SKM-1 (cell line): ENCODE measurements at regions not wholly inside any gene's neighbourhood (a gene's known extent, or its start where the extent isn't known, plus 50 kb on each side); places are given as distances from the start of the nearest gene placed in this dataset.
"Not testable (repeated sequence)": the region's sequence is repeated elsewhere in the genome, so short reads cannot be mapped to it uniquely, and the experiment has no call there.

Source experiments
- DNase-seq: peaks from one replicate; lab custom pipeline; 2025; ENCODE audit not compliant: unreplicated experiment; lab: John Stamatoyannopoulos, UW

- no peak for DNase-seq
Observed at GRCh38 chr1:198966519-198966918, 327.7 kb downstream of the PTPRC start.

- no peak for DNase-seq
Observed at GRCh38 chr1:198967566-198967965, 328.7 kb downstream of the PTPRC start.

DNA sequence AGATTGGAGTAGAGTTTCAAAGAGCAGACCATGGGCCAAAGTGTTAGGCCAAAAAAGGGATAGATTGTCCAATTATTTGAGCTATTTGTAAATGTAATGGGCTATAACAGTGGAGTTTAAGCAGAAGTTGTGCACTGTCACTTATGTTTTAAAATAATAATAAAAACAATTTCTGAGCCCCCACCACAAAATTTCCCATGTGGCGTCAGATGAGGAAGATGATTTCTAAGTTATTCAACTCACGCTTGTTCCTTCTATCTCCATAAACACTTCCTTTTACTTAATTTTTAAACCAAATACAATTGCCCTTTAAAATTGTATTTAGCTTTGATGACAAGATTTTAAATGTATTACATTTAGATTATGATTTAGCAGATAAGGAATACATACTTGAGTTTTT, 330.0 kb downstream of the PTPRC start:
- DNase-seq = no peak

DNA sequence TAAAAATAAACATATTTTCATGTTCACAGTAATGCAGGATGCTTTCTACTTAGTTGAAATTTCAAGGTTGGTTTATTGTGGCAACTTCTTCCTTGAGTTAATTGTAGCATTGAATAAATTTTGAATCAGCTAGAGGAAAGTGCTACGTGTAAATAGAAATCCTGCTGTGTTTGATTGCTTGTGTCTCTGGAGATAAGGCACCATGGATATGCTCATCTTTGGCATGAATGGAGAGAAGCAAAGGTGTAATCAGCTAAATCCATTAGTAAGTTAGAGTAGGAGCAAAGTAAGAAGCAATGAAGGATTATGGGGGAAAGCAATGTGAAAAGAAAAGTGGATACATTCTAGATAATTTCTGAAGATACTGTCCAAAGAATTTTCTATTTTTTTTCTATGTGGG, 331.1 kb downstream of the PTPRC start:
- DNase-seq = no peak

- peak; percentile 64 for DNase-seq
Observed at GRCh38 chr1:198970916-198971315, 332.1 kb downstream of the PTPRC start.

GRCh38 chr1:198977909-198978308, 339.1 kb downstream of the PTPRC start:
- DNase-seq = no peak

DNA sequence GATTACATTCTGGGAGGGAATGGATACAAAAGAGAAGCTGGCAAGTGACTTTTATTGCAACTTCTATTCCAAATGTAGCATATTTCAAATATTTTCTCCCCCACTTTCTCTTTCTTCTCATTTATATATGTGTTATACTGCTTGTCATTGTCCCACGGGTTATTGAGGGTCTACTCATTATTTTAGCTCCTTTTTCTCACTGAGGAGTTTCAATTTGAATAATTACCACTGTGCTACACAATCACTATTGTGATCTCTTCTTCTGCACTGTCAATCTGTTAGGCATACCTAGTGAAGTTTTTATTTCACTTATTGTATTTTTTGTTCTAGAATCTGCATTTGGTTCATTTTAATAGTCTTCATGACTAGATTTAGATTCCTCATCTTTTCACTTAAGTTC, 339.7 kb downstream of the PTPRC start:
- no peak for DNase-seq

DNA sequence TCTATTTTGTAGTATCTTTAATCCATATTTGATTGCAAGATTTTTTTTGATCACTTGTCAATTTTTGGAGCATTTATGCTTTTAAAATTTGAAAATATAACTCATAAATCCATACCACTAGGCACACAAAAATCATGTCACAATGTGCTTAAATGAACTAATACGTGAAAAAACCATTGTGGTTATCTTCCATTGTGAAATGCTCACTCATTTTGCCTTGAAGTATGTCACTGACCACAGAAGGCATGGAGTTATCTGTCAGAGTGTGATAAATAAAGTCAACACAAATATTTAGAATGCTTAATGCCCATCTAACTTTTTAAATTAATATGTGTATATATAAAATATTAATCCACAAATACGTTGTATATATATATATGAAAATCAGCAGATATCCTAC, 347.2 kb downstream of the PTPRC start:
- peak; percentile 59 for DNase-seq

- DNase-seq = peak; percentile 78
Observed at GRCh38 chr1:198986442-198986841, 347.6 kb downstream of the PTPRC start.

DNA sequence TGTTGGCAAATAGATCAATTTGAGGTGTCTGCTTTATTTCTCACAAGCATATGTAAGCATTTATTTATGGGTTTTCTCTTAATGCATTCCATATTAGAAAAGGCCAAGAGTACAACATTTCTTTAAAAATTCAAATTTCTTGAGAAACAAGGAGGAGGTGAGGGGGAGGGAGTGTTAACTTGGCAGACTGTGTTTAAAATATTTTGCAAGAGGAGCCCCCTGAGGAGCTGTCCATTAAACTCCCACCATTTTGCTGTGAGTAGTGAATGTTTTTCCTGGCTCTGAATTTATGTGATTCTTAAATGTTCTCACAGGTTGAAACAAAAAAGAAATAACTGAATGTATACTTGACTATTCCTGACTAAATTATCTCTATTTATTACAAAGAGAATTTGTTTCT, 363.8 kb downstream of the PTPRC start:
- DNase-seq = no peak

DNA sequence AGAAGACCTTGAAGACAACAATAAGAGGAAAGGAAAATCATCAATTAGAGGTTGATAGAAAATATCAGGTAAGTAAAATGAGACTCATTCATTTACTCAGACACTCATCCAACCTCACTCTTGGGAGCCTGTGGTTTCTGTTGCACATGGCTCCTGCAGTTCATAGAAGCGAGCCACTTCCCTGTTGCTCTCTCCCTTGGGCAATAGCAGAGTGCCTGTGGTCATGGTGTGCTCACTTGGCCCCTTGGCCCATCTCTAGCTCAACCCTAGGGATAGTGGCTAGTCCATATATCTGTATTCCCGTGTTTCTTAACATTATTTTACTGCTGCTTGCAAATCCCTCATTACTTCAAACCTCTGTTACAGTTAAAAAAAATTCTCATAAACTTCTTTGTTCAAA, 368.6 kb downstream of the PTPRC start:
- peak; percentile 95 for DNase-seq

- no peak for DNase-seq
Observed at GRCh38 chr1:199009447-199009846, 370.6 kb downstream of the PTPRC start.

DNA sequence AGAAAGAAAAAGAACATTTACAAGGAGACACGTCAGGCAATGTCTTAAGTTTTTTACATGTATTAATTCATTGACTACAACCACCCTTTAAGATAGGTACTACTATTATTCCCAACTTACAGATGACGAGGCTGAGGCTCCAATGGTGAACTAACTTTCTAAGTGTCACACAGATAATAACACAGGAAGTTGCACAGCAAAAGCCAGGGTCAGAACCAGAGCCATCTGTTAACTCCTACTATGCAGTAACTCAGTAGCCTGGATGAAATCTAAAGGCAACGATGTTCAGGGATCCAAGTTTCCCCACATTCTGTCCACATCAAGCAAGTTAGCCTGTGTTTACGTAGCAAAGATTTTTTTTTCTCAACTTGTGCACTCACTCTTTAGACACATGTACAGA, 371.7 kb downstream of the PTPRC start:
- peak; percentile 38 for DNase-seq

DNA sequence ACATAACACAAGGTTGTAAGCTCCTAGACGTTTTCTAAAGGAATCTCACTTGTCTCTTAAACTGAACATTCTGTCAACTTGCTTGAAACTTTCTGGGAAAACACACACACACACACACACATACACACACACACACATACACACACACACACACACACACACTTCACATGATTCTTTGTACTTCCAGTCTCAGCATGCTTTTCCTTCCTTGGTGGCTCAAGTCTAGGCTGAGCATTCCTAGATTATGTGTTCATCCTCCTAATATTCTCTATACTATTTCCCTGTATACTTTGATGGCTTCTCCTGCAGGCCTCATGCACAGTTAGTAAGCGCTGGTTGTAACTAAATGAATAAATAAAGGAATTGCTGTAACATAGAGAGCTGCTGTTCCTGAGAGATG, 372.1 kb downstream of the PTPRC start:
- no peak for DNase-seq

DNA sequence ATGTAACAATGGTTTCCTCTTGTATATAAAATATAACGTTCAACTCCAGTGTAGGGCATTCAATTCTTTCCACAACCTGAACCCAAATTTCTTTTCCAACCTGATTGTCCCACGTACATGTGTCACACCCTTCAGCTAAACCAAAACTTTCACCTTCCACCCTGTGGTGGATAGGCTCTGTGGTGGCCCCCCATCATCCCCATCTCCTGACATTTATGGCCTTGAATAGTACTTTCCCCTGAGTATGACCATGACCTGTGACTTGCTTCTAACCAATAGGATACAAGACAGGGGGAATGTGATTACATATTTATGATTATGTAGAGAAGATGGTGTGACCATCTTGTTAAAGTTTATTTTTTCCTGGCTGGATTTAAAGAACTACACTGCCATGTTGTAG, 377.0 kb downstream of the PTPRC start:
- no peak for DNase-seq

- DNase-seq = no peak
Observed at GRCh38 chr1:199018471-199019135, 379.8 kb downstream of the PTPRC start.

- no peak for DNase-seq
Observed at GRCh38 chr1:199020051-199020450, 381.2 kb downstream of the PTPRC start.

DNA sequence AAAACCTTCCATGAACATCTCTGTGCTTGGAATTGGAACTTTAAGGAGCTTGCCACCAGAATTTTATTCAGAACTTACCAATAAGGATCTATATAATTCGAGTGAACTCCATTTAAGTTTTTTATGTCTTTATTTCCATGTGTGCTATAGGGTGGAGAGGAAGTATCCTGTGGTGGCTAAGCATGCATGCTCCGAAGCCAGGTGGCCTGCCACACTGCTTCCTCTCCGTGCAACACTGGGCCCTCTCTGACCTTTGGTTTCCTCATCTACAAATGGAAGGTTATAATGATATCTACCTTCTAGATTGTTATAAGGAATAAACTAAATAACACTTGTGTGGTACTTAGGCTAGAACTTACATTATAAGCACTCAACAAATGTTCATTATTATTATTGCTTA, 382.1 kb downstream of the PTPRC start:
- no peak for DNase-seq

GRCh38 chr1:199029401-199029800, 390.6 kb downstream of the PTPRC start:
- DNase-seq = no peak

DNA sequence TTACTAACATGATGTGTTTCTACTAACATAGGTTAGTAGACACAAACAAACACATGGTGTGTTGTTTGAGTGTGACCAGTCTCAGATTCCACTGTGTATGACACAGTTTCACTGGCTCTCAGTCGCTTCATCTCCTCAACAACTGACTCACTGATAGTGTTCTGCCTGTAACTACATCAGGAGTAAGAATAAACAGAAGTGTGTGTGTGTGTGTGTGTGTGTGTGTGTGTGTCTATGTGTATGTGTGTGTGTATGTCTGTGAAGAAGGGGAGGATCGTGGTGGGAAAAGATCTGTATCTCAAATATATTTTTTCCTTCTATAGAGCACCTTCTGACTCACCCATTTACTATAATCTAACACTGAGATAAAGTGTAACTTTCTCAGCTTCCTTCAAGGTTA, 391.0 kb downstream of the PTPRC start:
- DNase-seq = no peak

- not testable (repeated sequence) for DNase-seq
Observed at GRCh38 chr1:199030541-199030940, 391.7 kb downstream of the PTPRC start.

- not testable (repeated sequence) for DNase-seq
Observed at GRCh38 chr1:199031170-199031569, 392.3 kb downstream of the PTPRC start.

- not testable (repeated sequence) for DNase-seq
Observed at GRCh38 chr1:199032479-199032878, 393.6 kb downstream of the PTPRC start.
